DMS153 treated with DMSO at 0.1 percent for 48 hours (cell line): ENCODE measurements at regions not wholly inside any gene's neighbourhood (a gene's known extent, or its start where the extent isn't known, plus 50 kb on each side); places are given as distances from the start of the nearest gene placed in this dataset.

Source experiments
- DNase-seq: peaks from one replicate; lab custom pipeline; 2025; ENCODE audit not compliant: unreplicated experiment; lab: John Stamatoyannopoulos, UW

- no peak for DNase-seq
These were observed 176.6 kb upstream of the POU3F2 start for GRCh38 chr6:98657764-98658163.

GRCh38 chr6:98669371-98669770 lies 165.0 kb upstream of the POU3F2 start:
- no peak for DNase-seq

DNA sequence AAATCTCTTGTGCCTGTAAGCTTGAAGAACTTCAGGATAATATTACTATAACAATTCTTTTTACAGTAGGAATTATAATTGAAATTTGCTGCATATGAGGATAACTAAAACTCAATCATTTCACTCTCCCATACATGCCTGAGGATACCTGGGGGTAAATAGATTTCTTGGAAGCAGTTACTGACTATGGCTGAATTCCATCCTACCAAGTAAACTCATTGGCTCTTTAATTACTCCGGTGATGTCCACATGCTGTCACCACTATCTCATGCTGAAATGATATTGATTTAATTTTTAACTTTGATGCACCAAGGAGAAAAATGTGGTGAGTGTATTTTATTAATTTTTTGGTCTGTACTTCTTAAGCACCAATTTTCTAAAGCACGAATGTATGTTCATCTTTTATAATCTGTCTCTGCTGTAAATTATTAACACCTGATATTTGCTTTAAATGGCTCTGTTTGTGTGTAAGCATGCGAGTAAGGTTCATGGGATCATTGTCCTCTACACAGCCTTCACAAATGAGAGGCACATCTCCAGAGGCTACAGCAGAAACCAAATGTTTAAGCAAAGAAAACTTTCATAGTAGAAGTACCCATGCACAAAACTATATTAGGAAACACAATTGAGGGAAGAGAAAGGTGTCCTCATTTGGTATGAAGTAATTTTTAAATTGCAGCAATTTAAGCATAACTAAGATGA lies 164.2 kb upstream of the POU3F2 start:
- DNase-seq = no peak

GRCh38 chr6:98672681-98673475 lies 161.5 kb upstream of the POU3F2 start:
- DNase-seq = no peak

DNA sequence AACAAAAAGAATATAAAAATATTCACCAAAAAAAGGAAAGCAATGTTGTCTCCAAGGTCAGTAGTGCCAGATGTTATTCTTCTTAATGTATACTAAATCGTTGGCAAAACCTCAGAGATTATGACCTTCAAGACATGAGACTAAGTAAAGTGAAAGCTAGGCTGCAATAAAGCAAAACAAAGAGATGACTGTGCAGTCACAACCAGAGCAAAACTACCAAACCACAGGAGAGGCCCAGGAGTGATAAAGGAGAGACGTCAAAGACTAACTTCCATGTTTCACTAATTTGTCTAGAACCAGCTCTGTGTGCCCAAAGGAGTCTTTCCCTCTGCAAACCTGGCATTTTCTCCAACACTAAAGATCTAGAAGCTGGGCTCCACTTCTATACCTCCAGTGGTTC lies 155.9 kb upstream of the POU3F2 start:
- no peak for DNase-seq

DNA sequence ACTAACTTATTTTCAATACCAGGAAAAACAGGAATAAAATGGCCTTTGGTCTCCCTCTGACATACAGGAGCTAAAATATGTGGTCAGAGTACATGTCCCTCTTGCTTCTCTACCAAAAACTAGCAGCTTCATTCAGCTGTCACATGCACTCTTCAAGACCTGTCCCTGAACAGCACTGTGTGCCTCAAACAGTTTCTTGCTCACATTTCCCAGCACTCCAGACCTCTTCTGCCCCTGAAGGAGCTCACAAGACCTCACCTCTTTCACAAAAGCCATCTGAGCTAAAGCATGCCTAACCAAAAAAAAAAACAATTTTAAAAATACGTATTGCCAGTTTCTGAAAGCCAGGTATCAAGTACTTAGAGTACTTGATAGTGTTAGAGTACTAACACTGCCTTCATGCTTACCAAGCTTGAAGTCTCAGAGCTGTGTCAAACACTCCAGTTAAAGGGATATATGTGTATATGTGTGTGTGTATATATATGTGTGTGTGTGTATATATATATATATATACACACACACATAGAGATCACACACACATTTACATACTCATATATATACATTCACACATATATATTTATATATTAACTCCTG lies 148.3 kb upstream of the POU3F2 start:
- DNase-seq = no peak

DNA sequence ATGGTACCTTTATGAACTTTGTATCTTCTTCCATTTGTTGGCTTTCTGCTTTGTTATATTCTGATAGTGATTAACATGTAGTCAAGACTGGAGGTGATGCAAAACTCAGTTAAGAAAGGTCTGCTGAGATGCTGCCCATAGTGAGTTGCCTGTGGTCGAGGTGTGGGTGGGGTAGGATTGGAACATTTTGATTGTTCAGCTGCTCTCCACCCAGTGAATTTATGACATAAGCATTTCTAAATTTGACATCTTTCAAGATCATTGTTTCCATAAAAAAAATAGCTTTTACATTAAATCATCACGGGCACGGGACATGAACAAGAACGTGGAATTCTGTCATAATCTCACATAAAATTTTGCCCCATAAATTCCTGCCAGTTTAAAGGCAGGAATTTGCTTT lies 146.6 kb upstream of the POU3F2 start:
- DNase-seq = no peak

GRCh38 chr6:98695091-98695801 lies 139.1 kb upstream of the POU3F2 start:
- DNase-seq = no peak

DNA sequence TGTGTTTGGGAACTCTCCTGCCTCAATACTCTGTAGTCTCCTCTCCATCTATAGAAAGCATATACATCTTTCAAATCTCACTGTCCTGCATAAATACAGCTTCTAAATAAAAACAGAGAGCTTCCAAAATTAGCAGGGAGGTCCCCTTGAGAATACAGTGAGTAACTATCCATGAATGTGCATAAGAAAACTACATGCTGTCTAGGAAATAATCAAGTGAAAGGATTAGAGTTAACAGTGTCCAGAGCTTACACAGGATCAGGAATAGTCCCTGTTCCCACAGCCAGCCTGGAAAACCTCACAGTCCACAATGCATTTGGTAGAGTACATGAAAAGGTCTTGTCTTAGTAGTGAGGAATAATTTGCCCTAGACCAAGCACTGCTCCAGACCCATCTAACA lies 123.0 kb upstream of the POU3F2 start:
- no peak for DNase-seq

GRCh38 chr6:98716341-98716740 lies 118.0 kb upstream of the POU3F2 start:
- DNase-seq = no peak

DNA sequence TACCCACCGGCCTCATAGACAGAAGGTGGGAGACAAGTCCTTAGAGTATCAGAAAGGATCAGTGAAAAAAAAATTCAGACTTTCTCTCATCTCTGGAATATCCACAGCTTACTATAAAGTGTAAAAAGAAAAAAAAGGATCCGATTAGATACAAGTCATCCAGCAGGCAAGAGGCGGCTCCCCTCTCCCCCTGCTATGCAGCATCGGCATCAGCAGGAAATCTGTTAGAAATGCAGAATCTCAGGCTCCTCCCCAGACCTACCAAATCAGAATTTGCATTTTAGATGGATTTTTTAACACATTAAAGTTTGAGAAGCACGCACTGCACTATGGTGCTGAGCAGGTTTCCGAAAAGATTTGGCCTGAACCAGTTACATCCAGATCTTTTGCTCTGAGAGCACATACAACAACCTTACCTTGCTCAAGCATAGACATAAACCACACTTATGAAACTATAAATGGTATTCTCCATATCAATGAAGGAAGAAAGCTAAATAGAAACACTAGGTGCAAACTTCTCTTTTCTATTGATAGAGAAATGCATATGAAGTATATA lies 117.0 kb upstream of the POU3F2 start:
- DNase-seq = no peak

DNA sequence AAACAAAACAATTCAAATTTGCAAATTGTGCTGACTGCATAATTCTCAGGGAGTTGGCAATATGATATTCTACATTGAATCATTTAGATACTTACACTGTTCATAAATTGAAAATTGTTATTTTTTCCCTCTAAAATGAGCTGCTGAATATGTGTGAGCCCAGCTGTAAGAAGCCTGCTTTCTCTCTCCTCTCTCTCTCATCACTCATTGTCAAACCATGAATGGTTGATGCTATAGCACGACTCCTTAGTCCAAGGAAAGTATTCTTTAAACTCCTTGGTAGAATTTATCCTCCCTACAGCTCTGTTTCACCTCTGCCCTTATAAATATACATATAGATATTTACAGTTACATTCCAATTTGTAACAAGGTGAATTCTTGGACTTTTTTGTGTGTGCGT lies 116.4 kb upstream of the POU3F2 start:
- no peak for DNase-seq

- no peak for DNase-seq
These were observed 109.8 kb upstream of the POU3F2 start for GRCh38 chr6:98724537-98724936.

GRCh38 chr6:98747273-98747672 lies 87.1 kb upstream of the POU3F2 start:
- no peak for DNase-seq

DNA sequence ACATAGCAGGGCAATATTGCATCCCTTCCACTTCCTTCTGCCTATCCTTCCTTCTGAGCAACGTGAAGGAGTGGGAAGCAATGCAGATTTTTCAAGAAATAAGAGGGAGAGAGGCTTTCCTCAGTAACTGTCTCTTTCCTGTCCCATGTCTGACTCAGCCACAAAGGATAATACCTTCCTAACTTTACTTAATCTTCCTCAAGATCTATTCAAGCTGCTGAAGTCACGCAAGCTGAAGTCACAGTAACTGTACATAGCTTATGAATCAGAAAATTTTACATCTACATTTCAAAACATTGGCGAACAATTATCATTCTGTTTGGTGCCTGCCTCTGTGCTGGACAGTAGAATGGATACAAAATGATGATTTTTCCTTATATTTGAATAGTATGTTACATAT lies 86.4 kb upstream of the POU3F2 start:
- no peak for DNase-seq

GRCh38 chr6:98759459-98759858 lies 74.9 kb upstream of the POU3F2 start:
- no peak for DNase-seq

- no peak for DNase-seq
These were observed 69.9 kb upstream of the POU3F2 start for GRCh38 chr6:98764373-98764911.

DNA sequence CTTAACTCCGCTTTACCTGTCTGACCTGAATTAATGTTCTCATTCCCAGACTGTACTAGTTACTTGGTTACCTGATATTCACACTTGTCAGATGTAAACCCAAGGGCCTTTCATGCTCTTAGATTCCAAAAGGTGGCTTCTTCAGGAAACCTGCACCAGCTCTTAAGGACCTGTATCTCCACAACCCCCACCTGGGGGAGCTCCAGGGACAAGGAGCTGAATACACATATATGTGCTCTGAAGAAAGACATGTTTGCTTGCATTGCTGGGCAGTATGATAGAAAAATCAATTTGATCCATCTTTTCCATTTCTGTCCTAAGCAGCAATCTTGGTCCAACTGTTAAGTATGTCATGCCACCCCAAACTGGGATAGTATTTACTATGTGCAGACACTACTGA lies 64.8 kb upstream of the POU3F2 start:
- DNase-seq = no peak

DNA sequence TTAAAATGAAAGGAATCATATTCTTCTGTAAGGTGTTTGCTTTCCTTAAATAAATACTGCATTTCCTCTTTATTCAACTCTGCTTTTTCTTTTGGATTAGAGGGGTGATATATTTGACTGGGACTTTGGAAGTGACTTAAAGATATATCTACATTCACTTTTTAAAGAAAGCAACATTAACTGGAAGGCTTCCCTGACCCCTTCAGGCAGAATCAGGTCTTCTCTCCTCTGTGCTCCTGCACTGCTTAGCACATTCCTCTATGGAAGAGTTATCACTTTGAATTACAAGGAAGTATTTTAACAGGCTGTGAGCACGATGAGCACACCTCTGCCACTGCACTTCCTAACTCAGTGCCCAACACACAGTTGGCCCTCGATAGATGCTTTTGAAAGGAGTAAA lies 59.2 kb upstream of the POU3F2 start:
- DNase-seq = no peak

- no peak for DNase-seq
These were observed 56.6 kb upstream of the POU3F2 start for GRCh38 chr6:98777762-98778161.

DNA sequence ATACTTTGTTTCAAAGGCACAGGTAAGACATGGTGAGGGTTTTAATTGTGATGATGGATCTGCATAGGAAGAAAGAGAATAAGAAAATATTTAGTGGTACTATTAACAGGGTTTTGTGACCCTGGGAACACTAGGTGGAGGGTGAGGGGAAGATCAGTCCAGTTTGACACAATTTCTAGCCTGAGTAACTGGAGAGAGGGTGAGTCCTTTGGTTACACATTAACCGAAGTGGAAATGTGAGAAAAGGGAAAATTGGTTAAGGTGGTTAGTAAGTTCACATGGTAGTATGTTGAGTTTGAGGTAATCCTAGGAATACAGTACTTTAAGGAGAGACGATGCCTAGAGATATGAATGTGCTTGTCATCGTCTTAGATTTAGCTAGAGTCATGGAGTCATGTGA lies 54.8 kb upstream of the POU3F2 start:
- no peak for DNase-seq
